ENCODE measurements at regions not wholly inside any gene's neighbourhood (a gene's known extent, or its start where the extent isn't known, plus 50 kb on each side); places are given as distances from the start of the nearest gene placed in this dataset.
"Not testable (repeated sequence)": the region's sequence is repeated elsewhere in the genome, so short reads cannot be mapped to it uniquely, and the experiment has no call there.

DNA sequence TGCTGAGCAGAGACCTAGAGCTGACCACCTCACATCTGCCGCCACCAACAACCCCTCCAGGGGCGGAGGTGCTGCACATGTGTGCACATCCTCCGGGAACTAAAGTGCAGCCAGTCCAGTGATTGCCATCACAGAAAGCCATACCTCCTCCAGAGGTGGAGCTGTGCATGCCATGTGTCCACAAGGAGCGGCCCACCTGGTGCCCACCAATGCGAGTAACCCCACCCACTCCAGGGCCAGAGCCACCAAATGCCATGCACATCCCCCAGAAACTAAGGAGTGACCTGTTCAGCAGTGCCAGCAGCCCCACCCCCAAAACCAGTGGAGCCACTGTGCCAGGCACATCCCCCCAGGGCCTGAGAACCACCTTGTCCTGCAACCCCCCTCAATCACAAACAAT lies 557.9 kb downstream of the UQCRFS1 start:
- no peak for FAIRE-seq

DNA sequence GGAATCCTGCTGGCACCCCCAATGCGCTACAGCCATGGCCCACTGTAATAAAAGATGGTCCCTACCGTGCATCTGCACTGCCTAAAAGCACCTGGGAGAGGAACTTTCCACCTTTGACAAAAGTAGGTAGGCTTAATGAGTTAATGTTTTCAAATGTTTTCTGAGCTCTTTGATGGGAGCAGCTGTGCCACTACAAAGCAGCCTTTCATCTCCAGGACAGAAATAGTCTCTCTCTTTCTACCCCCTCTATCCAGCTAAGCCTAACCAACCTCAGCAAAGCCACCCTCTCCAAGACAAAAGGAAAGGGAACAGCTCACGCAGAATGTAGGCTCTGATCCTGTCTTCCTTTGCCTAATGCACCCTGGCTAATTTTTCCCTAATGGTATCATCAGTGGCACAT lies 560.2 kb downstream of the UQCRFS1 start:
- FAIRE-seq, result no peak

DNA sequence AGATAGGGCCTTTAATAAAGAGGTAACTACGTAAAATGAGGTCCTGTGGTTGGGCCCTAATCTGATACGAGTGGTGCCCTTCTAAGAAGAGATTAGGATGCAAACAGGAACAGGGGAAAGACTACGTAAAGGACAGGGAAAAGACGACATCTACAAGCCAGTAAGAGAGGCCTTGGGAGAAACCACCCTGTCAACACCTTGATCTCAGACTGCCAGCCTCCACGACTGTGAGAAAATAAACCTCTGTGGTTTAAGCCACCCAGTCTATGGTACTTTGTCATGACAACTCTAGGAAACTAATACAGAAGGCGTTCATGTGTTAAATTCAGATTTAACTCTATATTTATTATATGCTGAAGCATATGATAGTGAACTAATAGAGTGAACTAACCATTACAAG lies 566.3 kb downstream of the UQCRFS1 start:
- no peak for FAIRE-seq

GRCh38 chr19:28644169-28644775 lies 568.7 kb downstream of the UQCRFS1 start:
- no peak for FAIRE-seq

DNA sequence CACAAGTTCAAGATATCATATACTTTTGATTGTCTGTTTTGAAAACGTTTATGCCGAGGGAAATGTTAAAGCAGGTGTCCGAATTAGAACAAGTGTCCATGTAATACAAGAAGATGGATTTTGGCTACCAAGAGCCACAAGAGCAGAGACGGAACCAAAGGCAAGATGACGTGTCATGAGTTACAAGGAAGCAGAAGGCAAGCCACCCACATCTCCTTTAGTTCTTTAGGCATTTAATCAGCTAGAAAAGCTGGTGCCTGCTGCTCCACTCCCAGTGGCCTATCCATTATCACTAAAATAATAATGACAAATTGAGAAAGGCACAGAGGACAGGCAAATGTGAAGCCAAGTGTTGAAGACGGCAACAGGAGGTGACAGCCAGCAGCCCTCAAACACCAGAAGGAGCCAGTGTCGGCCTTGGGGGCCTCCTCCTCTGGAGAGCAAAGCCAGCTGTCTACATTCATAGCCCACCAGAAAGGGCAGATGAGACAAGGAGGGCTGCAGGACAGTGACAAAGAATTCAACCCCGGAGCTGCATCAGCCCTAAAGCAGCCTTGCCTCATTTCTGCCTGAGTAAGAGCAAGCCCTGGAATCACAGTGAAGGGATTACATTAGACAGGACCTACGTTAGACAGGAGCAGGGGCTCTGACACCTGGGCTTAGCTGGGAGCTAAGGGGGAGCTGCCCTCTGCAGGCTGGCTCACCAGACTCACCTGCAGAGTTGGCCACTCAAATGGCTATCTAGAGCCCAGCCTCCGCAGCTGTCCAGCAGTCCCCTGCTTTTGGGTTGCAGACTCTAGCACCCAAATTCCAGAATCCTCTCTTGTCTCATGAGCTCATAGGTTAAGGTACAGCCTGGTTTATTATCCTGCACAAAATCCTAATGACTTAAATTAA lies 569.9 kb downstream of the UQCRFS1 start:
- no peak for FAIRE-seq

DNA sequence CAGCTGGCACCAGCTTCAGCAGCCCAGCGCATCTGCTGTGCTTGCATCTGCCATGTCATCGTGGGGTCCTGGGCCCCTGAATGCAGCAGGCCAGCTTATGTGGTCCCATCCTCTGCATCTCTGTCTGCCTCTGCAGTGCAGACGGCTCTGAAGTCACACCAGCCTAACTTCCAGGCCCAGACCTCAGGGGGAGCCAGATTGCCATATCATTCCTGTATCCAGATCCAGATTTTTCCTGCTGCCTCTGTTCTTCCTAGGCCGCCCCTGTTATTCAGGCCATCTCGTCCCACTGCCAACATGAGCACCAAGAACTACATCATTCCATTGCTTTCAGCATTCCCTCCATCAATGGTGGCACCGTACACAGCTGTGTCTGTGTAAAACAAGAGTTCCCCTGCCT lies 571.6 kb downstream of the UQCRFS1 start:
- FAIRE-seq, result no peak

GRCh38 chr19:28640506-28640905 lies 572.4 kb downstream of the UQCRFS1 start:
- no peak for FAIRE-seq

DNA sequence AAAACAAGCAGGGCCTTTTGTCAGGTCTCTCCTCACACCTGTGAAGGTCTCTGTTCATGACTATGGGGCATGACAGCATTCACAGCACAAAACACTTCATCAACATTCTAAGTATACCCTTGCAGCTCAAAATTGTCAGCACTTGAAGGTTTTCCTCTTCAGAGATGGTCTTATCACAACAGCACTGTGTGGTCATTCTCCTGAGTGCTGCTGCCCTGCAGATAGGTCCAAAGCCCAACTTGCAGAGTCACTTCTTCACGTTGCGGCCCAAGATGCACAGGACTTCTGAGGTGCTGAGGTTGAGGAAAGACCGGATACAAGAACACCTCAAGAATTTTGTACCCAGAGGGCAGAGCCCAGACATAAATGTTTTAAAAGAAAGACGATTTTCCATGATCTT lies 574.5 kb downstream of the UQCRFS1 start:
- FAIRE-seq, result no peak

GRCh38 chr19:28636706-28637105 lies 576.2 kb downstream of the UQCRFS1 start:
- no peak for FAIRE-seq

GRCh38 chr19:28636016-28636629 lies 576.8 kb downstream of the UQCRFS1 start:
- FAIRE-seq, result no peak

DNA sequence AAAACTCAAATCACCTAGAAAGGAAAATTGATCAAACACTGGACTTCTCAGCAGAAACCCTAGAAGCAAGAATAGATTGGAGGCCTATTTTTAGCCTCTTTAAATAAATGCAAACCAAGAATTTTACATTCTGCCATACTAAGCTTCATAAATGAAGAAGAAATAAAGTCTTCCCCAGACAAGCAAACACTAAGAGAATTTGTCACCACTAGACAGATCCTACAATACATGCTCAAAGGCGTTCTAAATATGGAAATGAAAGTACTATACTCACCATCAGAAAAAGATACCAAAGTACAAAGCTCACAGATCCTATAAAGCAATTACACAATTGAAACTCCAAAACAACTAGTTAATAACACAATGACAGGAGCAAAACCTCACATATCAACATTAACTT lies 578.1 kb downstream of the UQCRFS1 start:
- no peak for FAIRE-seq

DNA sequence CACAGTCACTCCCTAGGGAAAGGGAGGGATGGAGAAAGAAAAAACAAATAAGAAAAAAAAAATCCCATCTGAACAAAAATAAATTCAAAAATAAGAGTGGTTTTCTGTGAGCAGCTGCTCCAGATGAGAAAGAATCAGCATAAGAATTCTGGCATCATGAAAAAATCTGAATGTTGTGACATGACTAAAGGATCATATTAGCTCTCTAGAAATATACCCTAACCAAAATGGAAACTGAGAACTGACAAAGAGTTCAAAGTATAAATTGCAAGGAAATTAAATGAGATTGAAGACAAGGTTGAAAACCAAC lies 579.0 kb downstream of the UQCRFS1 start:
- FAIRE-seq, result no peak

- no peak for FAIRE-seq
These were observed 579.5 kb downstream of the UQCRFS1 start for GRCh38 chr19:28633319-28634018.

DNA sequence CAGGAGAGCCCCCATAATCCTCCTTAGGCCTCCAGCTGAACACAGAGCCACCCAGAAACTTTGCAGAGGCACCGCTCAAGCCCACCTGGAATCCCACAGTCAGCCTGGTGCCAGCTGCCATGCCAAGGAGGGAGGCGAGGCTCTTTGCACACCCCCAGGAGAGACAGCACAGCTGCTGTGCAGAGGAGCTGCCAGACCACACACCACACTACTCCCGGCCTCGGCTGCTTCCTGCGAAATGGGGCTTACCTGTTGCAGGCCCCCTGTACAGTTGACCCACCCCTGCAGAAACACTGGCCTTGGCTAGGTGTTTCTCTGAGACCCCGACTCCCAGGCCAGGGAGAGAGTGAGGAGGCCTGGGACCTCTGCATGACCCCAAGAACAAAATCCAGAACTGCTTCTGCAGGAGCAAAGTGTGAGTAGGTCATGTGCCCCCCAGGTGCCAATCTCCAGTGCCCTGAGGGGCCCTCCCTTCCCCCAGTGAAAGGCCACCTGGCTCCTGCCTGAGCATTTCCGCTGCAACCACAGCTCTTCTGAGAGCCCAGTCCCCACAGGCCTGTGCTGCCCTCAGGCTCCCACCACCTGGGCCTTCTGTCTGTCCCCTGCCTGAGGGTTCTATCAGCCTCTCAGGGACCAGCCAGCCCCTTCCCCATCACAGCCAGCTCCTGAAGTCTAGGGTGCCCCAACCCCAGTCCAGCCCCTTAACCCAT lies 580.4 kb downstream of the UQCRFS1 start:
- no peak for FAIRE-seq

DNA sequence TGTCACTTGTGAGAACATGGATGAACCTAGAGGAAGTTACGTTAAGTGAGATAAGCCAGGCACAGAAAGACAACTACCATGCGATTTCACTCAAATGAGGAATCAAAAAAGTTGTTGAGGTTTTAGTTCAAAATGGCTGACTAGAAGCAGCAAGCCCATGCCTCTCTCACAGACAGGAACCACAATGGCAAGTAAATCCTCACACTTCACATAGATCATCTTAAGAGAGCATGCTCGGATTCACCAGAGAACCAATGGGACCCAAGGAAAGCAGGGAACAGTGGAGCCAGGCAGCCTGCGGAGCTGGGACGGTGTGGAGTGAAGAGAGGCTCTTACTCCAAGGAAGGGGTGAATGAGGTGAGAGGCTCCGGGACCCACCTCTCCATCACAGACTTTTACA lies 581.0 kb downstream of the UQCRFS1 start:
- no peak for FAIRE-seq

GRCh38 chr19:28627669-28628068 lies 585.3 kb downstream of the UQCRFS1 start:
- FAIRE-seq, result no peak

DNA sequence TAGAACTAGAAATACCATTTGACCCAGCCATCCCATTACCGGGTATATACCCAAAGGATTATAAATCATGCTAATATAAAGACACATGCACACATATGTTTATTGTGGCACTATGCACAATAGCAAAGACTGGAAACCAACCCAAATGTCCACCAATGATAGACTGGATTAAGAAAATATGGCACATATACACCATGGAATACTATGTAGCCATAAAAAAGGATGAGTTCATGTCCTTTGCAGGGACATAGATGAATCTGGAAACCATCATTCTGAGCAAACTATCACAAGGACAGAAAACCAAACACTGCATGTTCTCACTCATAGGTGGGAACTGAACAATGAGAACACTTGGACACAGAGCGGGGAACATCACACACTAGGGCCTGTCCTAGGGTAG lies 586.5 kb downstream of the UQCRFS1 start:
- FAIRE-seq, result not testable (repeated sequence)

GRCh38 chr19:28619816-28620429 lies 593.0 kb downstream of the UQCRFS1 start:
- no peak for FAIRE-seq

GRCh38 chr19:28618504-28618903 lies 594.4 kb downstream of the UQCRFS1 start:
- no peak for FAIRE-seq

DNA sequence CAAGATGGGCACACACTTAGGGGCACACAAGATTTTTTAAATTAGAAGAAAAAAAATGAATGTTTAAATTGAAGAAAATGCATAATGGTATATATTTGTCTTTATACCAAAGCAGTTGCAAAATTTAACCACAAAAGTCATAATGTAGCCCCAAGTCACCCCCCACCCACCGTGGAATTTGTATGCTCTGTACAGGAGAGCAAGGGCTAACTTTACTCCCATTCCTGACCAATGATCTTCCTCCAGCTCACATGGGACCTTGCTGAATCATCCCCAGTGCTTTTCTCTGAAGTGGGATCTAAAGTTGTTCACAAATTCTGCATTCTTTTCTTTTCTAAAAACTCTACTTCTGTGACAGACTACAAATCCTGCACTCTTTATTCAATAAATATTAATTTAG lies 597.0 kb downstream of the UQCRFS1 start:
- FAIRE-seq, result no peak

DNA sequence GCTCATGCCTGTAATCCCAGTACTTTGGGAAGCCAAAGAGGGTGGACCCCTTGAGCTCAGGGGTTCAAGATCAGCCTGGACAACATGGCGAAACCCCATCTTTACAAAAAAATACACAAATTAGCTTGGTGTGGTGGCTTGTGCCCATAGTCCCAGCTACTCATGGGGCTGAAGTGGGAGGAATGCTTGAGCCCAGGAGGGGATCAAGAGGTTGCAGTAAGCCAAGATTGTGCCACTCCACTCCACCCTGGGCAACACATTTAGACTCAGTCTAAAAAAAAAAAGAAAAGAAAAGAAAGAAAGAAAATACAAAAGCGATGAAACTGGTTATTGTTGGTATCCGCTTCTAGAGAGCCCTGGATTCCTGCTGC lies 597.4 kb downstream of the UQCRFS1 start:
- FAIRE-seq, result no peak

Data from TTC549 (cell line).